H1 (cell line): ENCODE measurements at regions not wholly inside any gene's neighbourhood (a gene's known extent, or its start where the extent isn't known, plus 50 kb on each side); places are given as distances from the start of the nearest gene placed in this dataset.

ENCODE experiments used
- EGR1 ChIP-seq: IDR thresholded peaks from 2 replicates; pipeline ENCODE4 v1.6.1; 2011; ENCODE audit warnings: low read depth, low read length, borderline replicate concordance
- RNF2 ChIP-seq: fragments of 200-900, 300-1000 bp; sonication (generic); IDR thresholded peaks from 2 replicates; pipeline ENCODE4 v1.7.1; 2016; ENCODE audit warnings: borderline replicate concordance, low read depth, mild to moderate bottlenecking, antibody characterized with exemption, low read length; ENCODE audit not compliant: poor library complexity, severe bottlenecking; ENCODE audit errors: missing control alignments

DNA sequence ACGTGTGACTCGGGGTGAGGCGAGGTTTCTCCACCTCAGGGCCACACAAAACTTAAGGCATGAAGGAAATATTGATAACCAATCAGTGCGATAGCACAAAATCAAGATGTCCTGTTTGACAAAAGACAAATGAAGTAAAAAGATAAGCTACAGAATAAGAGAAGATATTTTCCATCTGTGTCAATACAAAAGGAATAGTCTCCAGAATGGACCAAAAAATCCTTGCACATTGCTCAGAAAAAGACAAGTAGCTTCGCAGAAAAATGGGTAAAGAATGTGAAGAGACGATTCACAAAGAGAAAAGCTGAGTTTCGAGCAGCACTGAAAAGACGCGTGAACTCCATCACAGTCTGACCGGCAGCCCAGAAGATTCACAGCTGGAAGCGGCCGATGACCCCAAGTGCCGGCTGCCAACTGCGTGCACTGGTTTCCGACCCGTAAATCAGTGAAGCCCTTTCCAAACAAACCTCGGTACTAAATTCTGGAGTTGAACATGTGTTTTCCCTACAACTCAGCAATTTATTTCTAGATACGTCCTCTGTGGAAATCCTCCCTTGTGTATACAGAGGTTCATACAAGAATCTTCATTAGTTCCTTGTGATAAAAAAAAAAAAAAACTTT lies 308.4 kb downstream of the BRD1 start (continued):
- TF ChIP-seq RNF2: no peak
- no peak for TF ChIP-seq EGR1
